Transverse colon (tissue), 4 donors: ENCODE measurements at regions not wholly inside any gene's neighbourhood (a gene's known extent, or its start where the extent isn't known, plus 50 kb on each side); places are given as distances from the start of the nearest gene placed in this dataset.

Source experiments
- DNase-seq: peaks from one replicate; pipeline ENCODE4 v3.0.0-alpha.2; 2019
- H3K27ac ChIP-seq, 4 donors: fragments of 200-600 bp; sonication (generic); 2 replicates each; pipeline ENCODE4 v1.5.1; 2016 to 2018; ENCODE audit warnings: inconsistent platforms in 4 of 4
- H3K27me3 ChIP-seq: fragments of 200-600 bp; sonication (generic); 2 replicates; pipeline ENCODE4 v1.5.1; 2017; ENCODE audit warnings: inconsistent platforms
- H3K36me3 ChIP-seq, 4 donors: fragments of 200-600 bp; sonication (generic); 2 replicates each; pipeline ENCODE4 v1.5.1; 2017 to 2019; ENCODE audit warnings: inconsistent platforms in 4 of 4
- H3K4me1 ChIP-seq, 4 donors: fragments of 200-600 bp; sonication (generic); 2 replicates each; pipeline ENCODE4 v1.5.1; 2017 to 2020; ENCODE audit warnings: inconsistent platforms in 4 of 4
- H3K4me3 ChIP-seq, 4 donors: fragments of 200-600 bp; sonication (generic); 1 replicate in 1 of 4; 2 replicates in 3 of 4; pipeline versions ENCODE4 v1.5.1 to v1.6.1; 2017 to 2019; ENCODE audit warnings: inconsistent platforms in 4 of 4
- H3K9me3 ChIP-seq, 2 donors: fragments of 200-600 bp; sonication (generic); 2 replicates each; pipeline ENCODE4 v1.5.1; 2017 to 2019; ENCODE audit warnings: inconsistent platforms in 2 of 2
- CTCF ChIP-seq, 5 experiments: fragments of 200-600 bp in 3 of 5; fragments of 450-650 bp in 2 of 5; sonication (generic) in 3 of 5; IDR thresholded peaks; 1 replicate in 2 of 5; 2 replicates in 3 of 5; pipeline ENCODE4 v1.5.1; 2016 to 2017; ENCODE audit warnings: antibody characterized with exemption in 5 of 5, inconsistent platforms in 3 of 5, mild to moderate bottlenecking in 2 of 5, moderate library complexity in 1 of 5
- EP300 ChIP-seq: sonication (generic); formaldehyde crosslinking; IDR thresholded peaks from one replicate; pipeline ENCODE4 v1.6.1; 2017; ENCODE audit warnings: antibody characterized with exemption, low read depth
- POLR2A ChIP-seq: fragments of 450-650 bp; IDR thresholded peaks from one replicate; pipeline ENCODE4 v1.6.1; 2016; ENCODE audit warnings: antibody characterized with exemption, mild to moderate bottlenecking, moderate library complexity
- POLR2AphosphoS5 ChIP-seq, 3 donors: sonication (generic); formaldehyde crosslinking; IDR thresholded peaks; one replicate each; pipeline ENCODE4 v1.6.1; 2016; ENCODE audit warnings: antibody characterized with exemption in 3 of 3
- WGBS, 2 donors: methylation state at CpG; one replicate each; pipeline ENCODE4 v1.1.5; 2018; ENCODE audit warnings: low coverage in 1 of 2; 5-methylcytosine and 5-hydroxymethylcytosine counted together
- in situ Hi-C, 4 donors: fragments of 200-750 bp; cut with MboI; loops; one replicate each; pipeline versions ENCODE4 v1.15.0 to v1.15.1; 2017; ENCODE audit warnings: low sequenced_read_pairs in 3 of 4, low pct_ligation_motif_present in 1 of 4, low pct_unique_long_range_greater_than_20kb in 1 of 4
- intact Hi-C: fragments of 100-400 bp; cut with DNase I; formaldehyde crosslinking; loops from one replicate; pipeline ENCODE4 v1.15.1; 2023; ENCODE audit warnings: low total_unique reads

GRCh38 chr2:84152462-84152861, 306.6 kb downstream of the SUCLG1 start:
- no peak for DNase-seq
- Histone ChIP-seq H3K4me3 (no peak overlapping the region), H3K9me3 (no peaks in the 10 kb centered on the region), H3K4me1 (no peaks in the 10 kb centered on the region), H3K27me3 (no peaks in the 10 kb centered on the region), H3K36me3 (no peaks in the 10 kb centered on the region), H3K27ac (no peak overlapping the region)
- intact Hi-C loops: no loop called here
- TF ChIP-seq EP300: no peak
- TF ChIP-seq POLR2AphosphoS5 (IDR thresholded peaks at IDR 0.05): no peak
- TF ChIP-seq POLR2A: no peak
- TF ChIP-seq CTCF (IDR thresholded peaks at IDR 0.05): no peak
- 61 to 62% methylated on average over 2 of the region's 2 CpGs for WGBS, 2 donors
- in situ Hi-C loops: no loop called here

- intact Hi-C loops: no loop called here
- 66 to 75% methylated on average over 3 to 4 of the region's 4 CpGs for WGBS, 2 donors
- Histone ChIP-seq H3K27me3 (no peaks in the 10 kb centered on the region), H3K4me3 (no peak overlapping the region), H3K9me3 (no peaks in the 10 kb centered on the region), H3K4me1 (no peaks in the 10 kb centered on the region), H3K27ac (no peak overlapping the region), H3K36me3 (no peaks in the 10 kb centered on the region)
- DNase-seq: no peak
- TF ChIP-seq POLR2AphosphoS5 (IDR thresholded peaks at IDR 0.05) (no peak), EP300 (no peak), CTCF (IDR thresholded peaks at IDR 0.05) (no peak), POLR2A (no peak)
- in situ Hi-C loops: no loop called here
Measured at GRCh38 chr2:84144345-84144744, 314.7 kb downstream of the SUCLG1 start.

GRCh38 chr2:84137034-84137433, 322.0 kb downstream of the SUCLG1 start:
- no peaks in the 10 kb centered on the region for H3K9me3 ChIP-seq
- intact Hi-C loops: no loop called here
- TF ChIP-seq POLR2A (no peak), POLR2AphosphoS5 (IDR thresholded peaks at IDR 0.05) (no peak), CTCF (IDR thresholded peaks at IDR 0.05) (no peak), EP300 (no peak)
- no peaks in the 10 kb centered on the region for H3K4me1 ChIP-seq
- H3K27me3 ChIP-seq: no peaks in the 10 kb centered on the region
- no peak overlapping the region for H3K27ac ChIP-seq
- 63 to 70% methylated on average over 3 of the region's 3 CpGs for WGBS, 2 donors
- in situ Hi-C loops: no loop called here
- H3K4me3 ChIP-seq: no peak overlapping the region
- DNase-seq: no peak
- H3K36me3 ChIP-seq: no peaks in the 10 kb centered on the region

GRCh38 chr2:84132370-84132769, 326.7 kb downstream of the SUCLG1 start:
- Histone ChIP-seq H3K9me3 (no peaks in the 10 kb centered on the region), H3K27ac (no peak overlapping the region), H3K36me3 (no peaks in the 10 kb centered on the region), H3K4me3 (no peak overlapping the region), H3K27me3 (no peaks in the 10 kb centered on the region), H3K4me1 (no peaks in the 10 kb centered on the region)
- no peak for TF ChIP-seq POLR2A
- no peak for TF ChIP-seq CTCF (IDR thresholded peaks at IDR 0.05)
- TF ChIP-seq POLR2AphosphoS5 (IDR thresholded peaks at IDR 0.05): no peak
- TF ChIP-seq EP300: no peak
- 69% methylated on average over 1 of the region's 1 CpG; no CpG with 5 or more reads in 1 of the 2 donors for WGBS, 2 donors
- no peak for DNase-seq
- intact Hi-C loops: no loop called here
- in situ Hi-C loops: no loop called here
